HCT116 (cell line): ENCODE measurements at regions not wholly inside any gene's neighbourhood (a gene's known extent, or its start where the extent isn't known, plus 50 kb on each side); places are given as distances from the start of the nearest gene placed in this dataset.

ENCODE experiments used
- CBX3 ChIP-seq: IDR thresholded peaks from 2 replicates; pipeline ENCODE4 v1.6.1; 2012; ENCODE audit warnings: low read depth
- CEBPB ChIP-seq: IDR thresholded peaks from 2 replicates; pipeline ENCODE4 v1.6.1; 2012; ENCODE audit warnings: low read depth
- CTCF ChIP-seq, 3 experiments: fragments of 200-600 bp in 1 of 3; sonication (generic) in 1 of 3; IDR thresholded peaks in 2 of 3; conservative IDR thresholded peaks in 1 of 3; 2 replicates each; pipeline ENCODE4 v1.5.1; 2012 to 2017; ENCODE audit warnings: low read depth in 2 of 3, low read length in 2 of 3, antibody characterized with exemption in 1 of 3, borderline replicate concordance in 1 of 3, control low read depth in 1 of 3, mild to moderate bottlenecking in 1 of 3, mixed read lengths in 1 of 3, mixed run types in 1 of 3, moderate library complexity in 1 of 3; ENCODE audit not compliant: insufficient read depth in 1 of 3
- EGR1 ChIP-seq: IDR thresholded peaks from 2 replicates; pipeline ENCODE4 v1.6.1; 2012; ENCODE audit warnings: low read depth
- EZH2 ChIP-seq: fragments of 200-600 bp; sonication (generic); IDR thresholded peaks from 2 replicates; pipeline ENCODE4 v1.6.1; 2017; ENCODE audit warnings: antibody characterized with exemption, mixed run types
- EZH2phosphoT487 ChIP-seq: fragments of 200-600 bp; IDR thresholded peaks from 2 replicates; pipeline ENCODE4 v1.6.1; 2018; ENCODE audit warnings: antibody characterized with exemption, borderline replicate concordance
- FOSL1 ChIP-seq: IDR thresholded peaks from 2 replicates; pipeline ENCODE4 v1.6.1; 2012; ENCODE audit warnings: low read depth
- MAX ChIP-seq: IDR thresholded peaks from 2 replicates; pipeline ENCODE4 v1.6.1; 2012
- POLR2A ChIP-seq: IDR thresholded peaks from 2 replicates; pipeline ENCODE4 v1.7.0; 2011; ENCODE audit warnings: borderline replicate concordance; ENCODE audit not compliant: insufficient read depth, insufficient read length; ENCODE audit errors: extremely low read depth
- POLR2AphosphoS5 ChIP-seq: IDR thresholded peaks from 2 replicates; pipeline ENCODE4 v1.6.1; 2011; ENCODE audit warnings: mild to moderate bottlenecking, low read depth, low read length, moderate library complexity
- RAD21 ChIP-seq: IDR thresholded peaks from 2 replicates; pipeline ENCODE4 v1.6.1; 2012; ENCODE audit warnings: low read depth, mild to moderate bottlenecking
- SP1 ChIP-seq: IDR thresholded peaks from 2 replicates; pipeline ENCODE4 v1.6.1; 2012; ENCODE audit warnings: low read depth
- ZBTB33 ChIP-seq: IDR thresholded peaks from 2 replicates; pipeline ENCODE4 v1.6.1; 2011; ENCODE audit warnings: mild to moderate bottlenecking, low read length, moderate library complexity; ENCODE audit not compliant: insufficient replicate concordance; ENCODE audit errors: extremely low read depth
- ZFX ChIP-seq: fragments of 450-650 bp; IDR thresholded peaks from 2 replicates; pipeline ENCODE4 v1.6.1; 2017

- TF ChIP-seq CTCF (IDR thresholded peaks at IDR 0.05 in 2 of 3, conservative IDR thresholded peaks at IDR 0.05 in 1 of 3; ENCODE audit: borderline replicate concordance in 1 of 3, insufficient read depth in 1 of 3, low read depth in 2 of 3, low read length in 2 of 3) (no peak), POLR2A (no peak), MAX (no peak), CEBPB (no peak), EZH2phosphoT487 (no peak), FOSL1 (no peak), EZH2 (no peak), POLR2AphosphoS5 (no peak), CBX3 (no peak), ZFX (no peak), EGR1 (no peak), RAD21 (no peak), ZBTB33 (no peak), SP1 (no peak)
Observed at GRCh38 chr15:73807865-73808264, 54.7 kb upstream of the INSYN1 start.
